ENCODE measurements at regions not wholly inside any gene's neighbourhood (a gene's known extent, or its start where the extent isn't known, plus 50 kb on each side); places are given as distances from the start of the nearest gene placed in this dataset.
A peak's percentile ranks its signal among the peaks of the same experiment; 100 is the strongest.

GRCh38 chr3:55191911-55192775 is 264.3 kb upstream of the LRTM1 start:
- DNase-seq (peak; percentile 2), ATAC-seq (no peak)
- ChIA-PET CTCF (no interaction called here), POLR2A (ENCODE audit: unreplicated experiment) (no interaction called here)
- Histone ChIP-seq H3K9ac (ENCODE audit: low read length) (no peak overlapping the region), H3K4me1 (ENCODE audit: insufficient read depth, low read length) (no peaks in the 10 kb centered on the region), H3K27me3 (ENCODE audit: low read length) (peaks cover 8% of the 10 kb centered on the region; the same call in 1 of the 2 replicates), H4K20me1 (ENCODE audit: low read length) (no peaks in the 10 kb centered on the region), H3K4me3 (ENCODE audit: low read length) (no peak overlapping the region), H3K27ac (ENCODE audit: low read length) (no peak overlapping the region), H3K79me2 (ENCODE audit: low read length) (no peaks in the 10 kb centered on the region), H3K4me2 (ENCODE audit: low read length) (no peak overlapping the region), H2AFZ (ENCODE audit: low read length) (no peak overlapping the region), H3K9me2 (replicated peaks; ENCODE audit: low read length) (no peaks in the 10 kb centered on the region), H3K9me3 (ENCODE audit: low read length) (no peaks in the 10 kb centered on the region), H3F3A (ENCODE audit: low read length, unreplicated experiment) (no peaks in the 10 kb centered on the region), H3K36me3 (ENCODE audit: low read depth, low read length) (no peaks in the 10 kb centered on the region)
- no TSS peak for BruUV-seq (replicated peaks)
- TF ChIP-seq CTCF (conservative IDR thresholded peaks at IDR 0.05; ENCODE audit: low read depth, low read length) (no peak), EZH2phosphoT487 (IDR thresholded peaks at IDR 0.05; ENCODE audit: borderline replicate concordance, low read length) (no peak), EZH2 (IDR thresholded peaks at IDR 0.05; ENCODE audit: low read length, unreplicated experiment) (no peak)
- intact Hi-C loops (cut with micrococcal nuclease) = no loop called here

GRCh38 chr3:55190331-55190730 is 262.5 kb upstream of the LRTM1 start:
- ChIA-PET CTCF (no interaction called here), POLR2A (ENCODE audit: unreplicated experiment) (no interaction called here)
- ATAC-seq (no peak), DNase-seq (no peak)
- Histone ChIP-seq H3K4me2 (ENCODE audit: low read length) (no peak overlapping the region), H3K9ac (ENCODE audit: low read length) (no peak overlapping the region), H3K36me3 (ENCODE audit: low read depth, low read length) (no peaks in the 10 kb centered on the region), H3F3A (ENCODE audit: low read length, unreplicated experiment) (no peaks in the 10 kb centered on the region), H3K9me3 (ENCODE audit: low read length) (no peaks in the 10 kb centered on the region), H3K9me2 (replicated peaks; ENCODE audit: low read length) (no peaks in the 10 kb centered on the region), H3K27me3 (ENCODE audit: low read length) (peaks cover 6% of the 10 kb centered on the region; the same call in 1 of the 2 replicates), H3K4me3 (ENCODE audit: low read length) (no peak overlapping the region), H2AFZ (ENCODE audit: low read length) (no peak overlapping the region), H3K79me2 (ENCODE audit: low read length) (no peaks in the 10 kb centered on the region), H3K4me1 (ENCODE audit: insufficient read depth, low read length) (no peaks in the 10 kb centered on the region), H3K27ac (ENCODE audit: low read length) (no peak overlapping the region), H4K20me1 (ENCODE audit: low read length) (no peaks in the 10 kb centered on the region)
- intact Hi-C loops (cut with micrococcal nuclease) = no loop called here
- no TSS peak for BruUV-seq (replicated peaks)
- TF ChIP-seq EZH2 (IDR thresholded peaks at IDR 0.05; ENCODE audit: low read length, unreplicated experiment) = no peak

DNA sequence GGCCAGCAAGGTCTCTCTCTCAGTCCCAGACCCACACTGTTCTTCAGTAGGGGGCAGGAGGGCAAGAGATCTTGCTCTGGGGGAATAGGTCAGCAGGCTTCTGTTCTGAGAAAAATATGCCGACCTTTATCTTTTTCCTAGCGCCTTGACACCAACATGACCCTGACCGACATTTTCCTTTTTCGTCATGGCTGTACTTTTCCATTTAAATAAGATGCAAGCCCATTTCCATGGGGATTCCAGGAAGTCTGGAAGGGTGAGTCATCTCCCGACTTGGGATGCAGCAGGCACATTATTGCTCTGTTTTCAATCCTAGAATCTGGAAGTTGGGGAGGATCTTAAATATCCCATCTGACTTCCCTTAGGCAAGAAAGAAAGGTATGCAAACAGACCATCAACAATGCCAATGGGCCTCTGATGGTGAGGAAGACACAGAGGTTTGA is 261.5 kb upstream of the LRTM1 start:
- no peaks in the 10 kb centered on the region for H3K36me3 ChIP-seq (ENCODE audit: low read depth, low read length)
- POLR2A ChIA-PET (ENCODE audit: unreplicated experiment) = no interaction called here
- intact Hi-C loops (cut with micrococcal nuclease) = loop anchor here (10.0 kb wide), 1 partner anchor 265 kb away; no protein-coding TSS in a partner anchor
- TF ChIP-seq CTCF (conservative IDR thresholded peaks at IDR 0.05; ENCODE audit: low read depth, low read length) = no peak
- TF ChIP-seq EZH2phosphoT487 (IDR thresholded peaks at IDR 0.05; ENCODE audit: borderline replicate concordance, low read length) = no peak
- TF ChIP-seq EZH2 (IDR thresholded peaks at IDR 0.05; ENCODE audit: low read length, unreplicated experiment) = no peak
- no peak overlapping the region for H2AFZ ChIP-seq (ENCODE audit: low read length)
- H3K9me3 ChIP-seq (ENCODE audit: low read length) = no peaks in the 10 kb centered on the region
- ATAC-seq = no peak
- no peak overlapping the region for H3K27ac ChIP-seq (ENCODE audit: low read length)
- no peaks in the 10 kb centered on the region for H3K79me2 ChIP-seq (ENCODE audit: low read length)
- CTCF ChIA-PET = no interaction called here
- no peak for DNase-seq
- H4K20me1 ChIP-seq (ENCODE audit: low read length) = no peaks in the 10 kb centered on the region
- H3K9me2 ChIP-seq (replicated peaks; ENCODE audit: low read length) = no peaks in the 10 kb centered on the region
- no peak overlapping the region for H3K4me3 ChIP-seq (ENCODE audit: low read length)
- BruUV-seq (replicated peaks) = no TSS peak
- no peak overlapping the region for H3K9ac ChIP-seq (ENCODE audit: low read length)
- no peaks in the 10 kb centered on the region for H3F3A ChIP-seq (ENCODE audit: low read length, unreplicated experiment)
- H3K27me3 ChIP-seq (ENCODE audit: low read length) = peaks cover 6% of the 10 kb centered on the region; the same call in 1 of the 2 replicates
- H3K4me2 ChIP-seq (ENCODE audit: low read length) = no peak overlapping the region
- H3K4me1 ChIP-seq (ENCODE audit: insufficient read depth, low read length) = no peaks in the 10 kb centered on the region

All from PC-3 (cell line).